Adrenal gland (tissue), 5 donors: ENCODE measurements at regions not wholly inside any gene's neighbourhood (a gene's known extent, or its start where the extent isn't known, plus 50 kb on each side); places are given as distances from the start of the nearest gene placed in this dataset.

Experiments
- CTCF ChIP-seq, 6 experiments: fragments of 450-650 bp in 4 of 6; fragments of 200-600 bp in 2 of 6; sonication (generic) in 1 of 6; IDR thresholded peaks; 1 replicate in 5 of 6; 2 replicates in 1 of 6; pipeline versions ENCODE4 v1.5.1 to v1.8.0; 2016 to 2021; ENCODE audit warnings: antibody characterized with exemption in 6 of 6, mild to moderate bottlenecking in 2 of 6, moderate library complexity in 1 of 6
- POLR2A ChIP-seq, 2 donors: fragments of 450-650 bp; IDR thresholded peaks; one replicate each; pipeline ENCODE4 v1.6.1; 2017; ENCODE audit warnings: antibody characterized with exemption in 2 of 2, mild to moderate bottlenecking in 2 of 2, moderate library complexity in 1 of 2
- donor health status: DM: no; HTN: no; CAD: no.

- TF ChIP-seq POLR2A (IDR thresholded peaks at IDR 0.05) (no peak), CTCF (IDR thresholded peaks at IDR 0.05) (no peak)
These were observed 885.1 kb downstream of the CCSER2 start for GRCh38 chr10:85213493-85213892.
